Hepatocyte (in vitro differentiated cells): ENCODE measurements at regions not wholly inside any gene's neighbourhood (a gene's known extent, or its start where the extent isn't known, plus 50 kb on each side); places are given as distances from the start of the nearest gene placed in this dataset.

ENCODE experiments used
- EZH2 ChIP-seq: fragments of 200-600 bp; sonication (generic); IDR thresholded peaks from 2 replicates; pipeline ENCODE4 v1.6.1; 2016; ENCODE audit warnings: antibody characterized with exemption, mild to moderate bottlenecking, borderline replicate concordance
- EZH2phosphoT487 ChIP-seq: fragments of 200-600 bp; sonication (generic); IDR thresholded peaks from one replicate; pipeline ENCODE4 v1.6.1; 2018; ENCODE audit warnings: antibody characterized with exemption, mild to moderate bottlenecking, low read depth, moderate library complexity; ENCODE audit not compliant: unreplicated experiment, severe bottlenecking
- TF ChIP-seq, protein P1 (sequence below): fragments of 200-600 bp; sonication (generic); IDR thresholded peaks from 2 replicates; pipeline ENCODE4 v1.5.1; 2016; ENCODE audit warnings: antibody characterized with exemption, mild to moderate bottlenecking; ENCODE audit not compliant: poor library complexity

DNA sequence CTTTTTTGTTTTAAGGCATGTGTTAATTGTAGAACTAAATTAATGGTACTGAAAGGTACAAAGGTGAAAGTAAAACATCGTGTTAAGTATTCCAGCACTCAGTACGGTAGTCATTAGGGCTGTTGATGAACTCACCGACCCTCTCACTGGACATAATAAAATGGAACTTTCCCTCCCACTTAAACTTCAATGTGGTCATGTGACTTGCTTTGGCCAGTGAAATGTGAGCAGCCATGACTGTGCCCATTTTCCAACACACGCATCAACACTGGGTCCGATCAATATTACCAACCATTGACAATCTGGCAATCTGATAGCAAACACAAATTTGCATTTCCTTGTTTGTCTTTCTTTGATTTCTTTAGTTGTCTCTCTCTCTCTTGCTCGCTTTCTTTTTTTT, 125.1 kb downstream of the SPP2 start:
- TF ChIP-seq, protein P1, sequence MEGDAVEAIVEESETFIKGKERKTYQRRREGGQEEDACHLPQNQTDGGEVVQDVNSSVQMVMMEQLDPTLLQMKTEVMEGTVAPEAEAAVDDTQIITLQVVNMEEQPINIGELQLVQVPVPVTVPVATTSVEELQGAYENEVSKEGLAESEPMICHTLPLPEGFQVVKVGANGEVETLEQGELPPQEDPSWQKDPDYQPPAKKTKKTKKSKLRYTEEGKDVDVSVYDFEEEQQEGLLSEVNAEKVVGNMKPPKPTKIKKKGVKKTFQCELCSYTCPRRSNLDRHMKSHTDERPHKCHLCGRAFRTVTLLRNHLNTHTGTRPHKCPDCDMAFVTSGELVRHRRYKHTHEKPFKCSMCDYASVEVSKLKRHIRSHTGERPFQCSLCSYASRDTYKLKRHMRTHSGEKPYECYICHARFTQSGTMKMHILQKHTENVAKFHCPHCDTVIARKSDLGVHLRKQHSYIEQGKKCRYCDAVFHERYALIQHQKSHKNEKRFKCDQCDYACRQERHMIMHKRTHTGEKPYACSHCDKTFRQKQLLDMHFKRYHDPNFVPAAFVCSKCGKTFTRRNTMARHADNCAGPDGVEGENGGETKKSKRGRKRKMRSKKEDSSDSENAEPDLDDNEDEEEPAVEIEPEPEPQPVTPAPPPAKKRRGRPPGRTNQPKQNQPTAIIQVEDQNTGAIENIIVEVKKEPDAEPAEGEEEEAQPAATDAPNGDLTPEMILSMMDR = no peak
- TF ChIP-seq EZH2 (no peak), EZH2phosphoT487 (no peak)
